OCI-LY1 (cell line): ENCODE measurements at regions not wholly inside any gene's neighbourhood (a gene's known extent, or its start where the extent isn't known, plus 50 kb on each side); places are given as distances from the start of the nearest gene placed in this dataset.

Experiments used
- EZH2 ChIP-seq: fragments of 200-600 bp; sonication (generic), shearing (Covaris generic); IDR thresholded peaks from 2 replicates; pipeline ENCODE4 v1.8.0; 2017; ENCODE audit warnings: borderline replicate concordance, mixed run types, mild to moderate bottlenecking, antibody characterized with exemption, low read length, moderate library complexity, mixed read lengths
- TF ChIP-seq, protein P1 (sequence below): fragments of 200-600 bp; sonication (generic), shearing (Covaris generic); IDR thresholded peaks from 2 replicates; pipeline ENCODE4 v1.5.1; 2017; ENCODE audit warnings: mild to moderate bottlenecking, antibody characterized with exemption, low read length, moderate library complexity, mixed read lengths

DNA sequence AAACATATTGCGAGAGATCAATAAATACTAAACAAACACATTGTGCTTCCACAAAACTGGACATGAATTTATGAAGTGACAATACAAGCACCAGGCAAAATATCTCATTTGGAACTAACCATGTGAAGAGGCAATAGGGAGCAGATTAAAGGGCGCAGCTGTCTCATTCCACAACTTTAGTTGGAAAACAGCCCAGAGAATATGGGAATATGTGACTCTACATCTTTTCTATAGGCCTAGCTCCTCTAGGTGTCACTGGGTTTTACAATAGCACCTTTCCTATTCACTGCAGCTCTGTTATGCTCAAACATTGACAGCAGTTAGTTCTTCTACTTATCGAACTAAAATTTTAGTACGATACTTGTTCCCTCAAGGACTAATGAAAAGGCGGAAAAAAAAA, 866.3 kb upstream of the GBE1 start:
- TF ChIP-seq, protein P1, sequence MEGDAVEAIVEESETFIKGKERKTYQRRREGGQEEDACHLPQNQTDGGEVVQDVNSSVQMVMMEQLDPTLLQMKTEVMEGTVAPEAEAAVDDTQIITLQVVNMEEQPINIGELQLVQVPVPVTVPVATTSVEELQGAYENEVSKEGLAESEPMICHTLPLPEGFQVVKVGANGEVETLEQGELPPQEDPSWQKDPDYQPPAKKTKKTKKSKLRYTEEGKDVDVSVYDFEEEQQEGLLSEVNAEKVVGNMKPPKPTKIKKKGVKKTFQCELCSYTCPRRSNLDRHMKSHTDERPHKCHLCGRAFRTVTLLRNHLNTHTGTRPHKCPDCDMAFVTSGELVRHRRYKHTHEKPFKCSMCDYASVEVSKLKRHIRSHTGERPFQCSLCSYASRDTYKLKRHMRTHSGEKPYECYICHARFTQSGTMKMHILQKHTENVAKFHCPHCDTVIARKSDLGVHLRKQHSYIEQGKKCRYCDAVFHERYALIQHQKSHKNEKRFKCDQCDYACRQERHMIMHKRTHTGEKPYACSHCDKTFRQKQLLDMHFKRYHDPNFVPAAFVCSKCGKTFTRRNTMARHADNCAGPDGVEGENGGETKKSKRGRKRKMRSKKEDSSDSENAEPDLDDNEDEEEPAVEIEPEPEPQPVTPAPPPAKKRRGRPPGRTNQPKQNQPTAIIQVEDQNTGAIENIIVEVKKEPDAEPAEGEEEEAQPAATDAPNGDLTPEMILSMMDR: no peak
- TF ChIP-seq EZH2: no peak
